HG03280 (cell line): ENCODE measurements at regions not wholly inside any gene's neighbourhood (a gene's known extent, or its start where the extent isn't known, plus 50 kb on each side); places are given as distances from the start of the nearest gene placed in this dataset.

Source experiments
- ATAC-seq: cut with Tn5 transposase; IDR thresholded peaks from one replicate; pipeline ENCODE4 v1.9.1; 2021; ENCODE audit warnings: mild to moderate bottlenecking, moderate library complexity; ENCODE audit not compliant: unreplicated experiment

DNA sequence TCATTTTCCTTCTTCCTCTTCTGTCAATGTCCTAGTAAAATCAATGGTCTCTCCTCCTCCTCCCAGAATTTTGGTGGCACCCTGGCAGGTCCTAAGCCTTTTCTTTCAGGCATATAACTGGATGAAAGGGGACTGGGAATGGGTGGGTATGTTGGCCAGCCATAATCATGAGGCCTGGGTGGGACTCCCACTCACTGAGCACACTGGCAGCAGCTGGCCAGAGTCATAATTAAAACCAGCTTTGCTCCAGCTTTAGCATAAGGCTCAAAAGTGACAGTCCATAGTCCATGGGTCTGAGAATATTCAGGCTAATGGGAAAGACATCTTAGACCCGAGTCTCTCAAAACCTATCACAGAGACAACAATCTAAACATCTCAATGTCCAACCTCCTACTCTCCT lies 190.0 kb upstream of the BTBD3 start:
- no peak for ATAC-seq

GRCh38 chr20:11728937-11729336 lies 188.8 kb upstream of the BTBD3 start:
- ATAC-seq = no peak

- no peak for ATAC-seq
Measured at GRCh38 chr20:11729806-11730205, 187.9 kb upstream of the BTBD3 start.

GRCh38 chr20:11734431-11734830 lies 183.3 kb upstream of the BTBD3 start:
- ATAC-seq = no peak

GRCh38 chr20:11738852-11739251 lies 178.8 kb upstream of the BTBD3 start:
- no peak for ATAC-seq

DNA sequence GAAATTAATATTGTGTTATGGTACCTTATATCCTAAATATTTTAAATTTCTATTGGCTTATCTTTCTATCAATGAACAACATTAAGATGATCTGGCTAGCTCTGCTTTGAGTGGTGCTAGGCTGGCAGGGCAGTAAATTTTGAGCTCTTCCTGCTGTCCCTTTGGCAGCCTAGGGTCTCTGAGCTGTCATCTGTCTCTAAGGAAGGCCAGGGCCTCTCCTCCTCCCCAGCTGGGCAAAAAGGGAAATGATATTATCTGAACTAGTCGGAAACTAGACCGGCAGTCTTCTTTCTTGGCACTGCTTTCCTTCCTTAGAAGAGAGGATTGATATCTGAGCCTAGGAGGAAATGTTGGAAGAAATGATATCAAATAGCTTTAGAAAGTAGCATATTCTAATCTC lies 176.7 kb upstream of the BTBD3 start:
- no peak for ATAC-seq

DNA sequence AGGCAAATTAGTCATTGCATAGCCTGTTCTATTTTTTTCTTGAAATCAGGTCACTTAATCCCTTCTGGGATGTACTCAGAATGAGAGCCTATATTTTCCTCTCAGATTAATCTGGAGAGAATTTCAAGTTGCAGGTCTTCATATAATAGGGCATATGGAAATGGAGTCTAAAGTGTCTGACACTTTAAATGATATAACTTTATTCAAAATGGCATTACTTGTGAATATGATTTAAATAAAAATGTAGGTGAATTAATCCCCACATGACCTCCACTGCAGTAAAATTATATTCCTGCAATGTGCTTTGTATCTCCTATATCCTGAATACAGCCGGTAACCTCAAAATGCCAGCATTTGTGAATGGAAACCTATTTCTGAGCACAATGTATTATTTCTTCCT lies 172.5 kb upstream of the BTBD3 start:
- ATAC-seq = no peak

DNA sequence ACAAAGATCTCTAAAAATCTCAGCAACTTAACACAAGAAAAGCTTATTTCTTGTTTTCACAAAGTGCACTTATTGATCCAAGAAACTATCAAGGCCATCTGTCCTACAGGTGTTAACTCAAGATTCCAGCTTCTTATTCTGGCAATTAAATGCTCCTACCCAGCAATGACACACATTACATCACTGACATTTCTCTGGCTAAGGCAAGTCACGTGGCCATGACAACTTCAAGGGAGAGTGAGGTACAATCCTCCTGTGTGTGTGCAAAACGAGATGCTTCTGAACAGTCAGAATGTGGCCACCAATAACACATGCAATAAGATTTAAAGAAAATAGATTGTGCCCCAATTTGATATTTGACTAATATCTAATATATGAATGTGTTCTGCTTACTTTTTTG lies 169.3 kb upstream of the BTBD3 start:
- ATAC-seq = no peak

DNA sequence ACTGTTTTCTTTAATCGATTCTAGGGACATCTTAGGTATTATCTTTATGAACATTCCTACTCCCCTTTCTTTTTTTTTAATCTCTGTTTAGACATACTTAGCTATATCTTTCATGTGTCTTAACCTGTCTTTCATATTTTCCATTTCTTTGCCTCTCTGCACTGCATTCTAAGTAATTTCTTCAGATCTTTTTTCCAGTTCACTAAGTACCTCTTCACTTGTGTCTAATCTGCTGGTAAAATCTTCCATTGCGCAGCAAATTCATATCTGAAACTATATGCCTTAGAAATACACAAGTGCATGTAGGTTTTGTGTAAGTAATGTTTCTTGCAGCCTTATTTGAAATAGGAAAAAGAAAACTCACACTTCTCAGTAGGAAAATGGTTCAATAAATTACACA lies 165.4 kb upstream of the BTBD3 start:
- ATAC-seq = no peak

DNA sequence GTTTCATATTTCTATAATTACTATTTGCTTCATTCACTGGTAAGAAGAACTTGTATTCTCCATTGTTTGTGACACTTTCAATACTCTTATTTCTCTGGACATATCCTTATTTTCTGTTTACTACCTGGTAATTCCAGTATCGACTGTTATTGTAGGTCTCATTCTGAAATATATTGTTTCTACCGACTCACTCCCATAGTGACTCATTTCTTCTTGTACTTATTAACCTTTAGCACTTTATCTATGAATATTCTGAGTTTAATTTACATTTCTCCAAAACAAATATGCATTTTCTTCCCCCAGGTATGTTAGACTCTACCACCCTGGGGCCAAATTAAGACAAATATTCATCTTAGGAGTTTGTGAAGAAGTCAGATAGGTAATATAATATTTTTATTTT lies 164.5 kb upstream of the BTBD3 start:
- ATAC-seq = no peak

DNA sequence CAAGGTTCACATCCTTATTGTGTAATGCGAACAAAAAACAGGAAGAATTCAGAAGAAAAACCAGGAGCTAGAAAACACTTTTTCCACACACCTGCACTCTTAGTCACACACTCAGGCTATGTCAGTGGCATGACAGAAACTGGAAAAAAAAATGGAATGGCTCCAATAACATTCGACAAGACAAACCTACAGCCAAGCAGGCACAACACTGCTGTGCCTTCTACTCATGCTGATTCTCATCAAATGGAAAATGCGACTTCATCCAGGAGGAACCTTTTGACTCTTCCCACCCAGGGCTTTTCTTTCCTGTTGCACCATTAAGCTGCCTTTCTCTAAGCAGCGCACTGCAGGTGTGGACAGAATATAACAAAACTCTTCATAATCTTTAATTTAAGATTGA lies 163.2 kb upstream of the BTBD3 start:
- ATAC-seq = no peak

DNA sequence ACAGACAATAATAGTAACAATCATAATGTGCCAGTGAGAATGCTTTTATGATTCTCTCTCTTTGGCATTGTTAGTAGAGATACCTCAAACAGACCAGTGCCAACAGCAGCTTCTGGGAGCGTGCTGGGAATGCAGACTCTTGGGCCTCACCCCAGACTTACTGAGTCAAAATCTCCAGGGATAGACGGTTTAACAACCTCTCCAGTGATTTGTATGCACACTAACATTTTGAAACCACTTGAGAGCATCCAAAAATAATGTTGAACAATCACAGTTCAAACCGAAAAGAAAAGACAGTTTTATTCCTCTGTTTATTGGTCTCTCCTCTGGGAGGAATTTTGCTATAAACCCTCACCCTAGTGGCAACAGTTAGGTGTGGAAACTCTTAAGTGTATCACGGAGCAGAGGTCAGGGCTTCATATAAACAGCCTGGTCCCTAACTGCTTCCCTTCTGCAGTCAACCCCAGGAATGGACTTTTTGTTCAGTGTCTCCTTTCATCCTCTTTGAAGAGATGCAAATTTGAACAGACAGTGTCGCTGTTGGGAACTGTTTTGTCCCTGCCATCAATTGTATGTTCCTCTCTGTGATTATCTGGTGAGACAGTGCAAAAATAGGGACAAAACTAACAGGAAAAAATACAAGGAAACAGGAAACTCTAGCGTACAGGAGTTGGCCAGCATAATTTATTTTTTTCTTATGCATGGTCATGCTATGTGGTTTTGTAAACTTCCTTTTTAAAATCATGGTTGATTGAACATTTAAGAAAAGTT lies 162.4 kb upstream of the BTBD3 start:
- ATAC-seq = no peak

GRCh38 chr20:11761497-11761896 lies 156.2 kb upstream of the BTBD3 start:
- ATAC-seq = no peak

GRCh38 chr20:11766961-11767360 lies 150.7 kb upstream of the BTBD3 start:
- no peak for ATAC-seq

GRCh38 chr20:11769825-11770224 lies 147.9 kb upstream of the BTBD3 start:
- ATAC-seq = no peak

GRCh38 chr20:11772226-11772730 lies 145.4 kb upstream of the BTBD3 start:
- no peak for ATAC-seq

DNA sequence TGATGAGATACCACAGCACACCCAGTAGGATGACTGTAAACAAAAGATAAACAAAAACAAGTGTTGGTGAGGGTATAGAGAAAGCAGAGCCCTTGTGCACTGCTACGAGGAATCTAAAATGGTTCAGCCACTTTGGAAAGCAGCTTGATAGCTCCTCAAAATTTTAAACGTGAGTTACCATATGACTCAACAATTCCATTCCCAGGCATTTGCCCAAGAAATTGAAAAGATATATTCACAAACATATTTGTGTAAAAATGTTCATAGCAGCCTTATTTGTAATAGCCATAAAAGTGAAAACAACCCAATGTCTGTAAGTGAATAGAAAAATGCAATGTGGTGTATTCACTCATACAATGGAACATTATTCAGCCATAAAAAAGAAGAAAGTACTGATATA lies 141.0 kb upstream of the BTBD3 start:
- no peak for ATAC-seq

- no peak for ATAC-seq
Measured at GRCh38 chr20:11777387-11778205, 140.1 kb upstream of the BTBD3 start.

DNA sequence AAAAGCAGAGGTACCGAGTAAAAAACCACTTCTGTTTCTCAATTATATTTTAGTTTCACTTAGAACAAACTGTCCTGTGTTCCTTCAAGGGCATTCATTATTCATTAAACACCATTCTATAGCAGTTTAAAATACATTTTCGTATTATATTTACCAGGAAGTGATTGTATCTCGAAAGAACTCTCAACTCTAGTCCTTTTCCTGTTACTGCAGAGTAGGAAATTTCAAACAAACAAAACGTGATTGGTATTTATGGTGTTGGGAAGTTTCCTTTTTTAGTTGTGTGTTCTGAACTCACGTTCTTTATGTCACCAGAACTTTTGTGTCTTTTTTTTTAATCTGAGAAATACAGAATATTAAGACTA lies 139.5 kb upstream of the BTBD3 start:
- ATAC-seq = no peak

GRCh38 chr20:11780765-11781369 lies 136.8 kb upstream of the BTBD3 start:
- ATAC-seq = no peak

GRCh38 chr20:11783102-11783850 lies 134.4 kb upstream of the BTBD3 start:
- ATAC-seq = no peak
